RWPE1 (cell line): ENCODE measurements at regions not wholly inside any gene's neighbourhood (a gene's known extent, or its start where the extent isn't known, plus 50 kb on each side); places are given as distances from the start of the nearest gene placed in this dataset.

Experiments used
- CTCF ChIA-PET: fragments of 350-600 bp; sonication (Branson Sonifier 250); formaldehyde crosslinking; extraction: SDS; loops from one replicate; lab custom pipeline; 2021; lab: Yijun Ruan, JAX
- POLR2A ChIA-PET: fragments of 400-600 bp; formaldehyde crosslinking; extraction: SDS; loops from one replicate; lab custom pipeline; 2020; ENCODE audit warnings: antibody characterized with exemption; ENCODE audit not compliant: low non-redundant PET; lab: Yijun Ruan, JAX
- DNase-seq: peaks from one replicate; pipeline ENCODE4 v3.0.0; 2012; ENCODE audit warnings: low spot score
- H3K27ac ChIP-seq: fragments of 450-650 bp; 2 replicates; pipeline ENCODE4 v1.5.1; 2017
- TF ChIP-seq, protein P1 (sequence below): fragments of 450-650 bp; conservative IDR thresholded peaks from 2 replicates; pipeline ENCODE4 v1.5.1; 2017; ENCODE audit warnings: low read depth, mild to moderate bottlenecking

DNA sequence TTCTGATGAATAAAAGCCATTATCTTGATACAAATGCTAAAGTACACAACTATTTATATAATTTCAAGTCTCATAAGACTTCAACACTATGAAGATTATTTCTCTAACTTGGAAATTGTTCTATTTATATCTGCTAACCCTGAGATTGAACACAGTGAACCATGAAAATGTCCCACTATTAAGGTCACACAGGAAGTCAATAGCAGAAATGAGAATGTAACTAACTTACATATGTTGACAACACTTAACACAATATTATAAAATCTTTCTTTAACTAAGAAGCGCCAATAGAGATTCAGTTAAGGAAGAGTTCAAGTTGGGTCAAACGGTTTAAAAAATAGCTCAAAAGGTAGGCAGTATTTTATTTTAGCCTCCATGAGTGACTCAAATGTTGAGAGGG, 551.8 kb upstream of the CBLB start:
- TF ChIP-seq, protein P1, sequence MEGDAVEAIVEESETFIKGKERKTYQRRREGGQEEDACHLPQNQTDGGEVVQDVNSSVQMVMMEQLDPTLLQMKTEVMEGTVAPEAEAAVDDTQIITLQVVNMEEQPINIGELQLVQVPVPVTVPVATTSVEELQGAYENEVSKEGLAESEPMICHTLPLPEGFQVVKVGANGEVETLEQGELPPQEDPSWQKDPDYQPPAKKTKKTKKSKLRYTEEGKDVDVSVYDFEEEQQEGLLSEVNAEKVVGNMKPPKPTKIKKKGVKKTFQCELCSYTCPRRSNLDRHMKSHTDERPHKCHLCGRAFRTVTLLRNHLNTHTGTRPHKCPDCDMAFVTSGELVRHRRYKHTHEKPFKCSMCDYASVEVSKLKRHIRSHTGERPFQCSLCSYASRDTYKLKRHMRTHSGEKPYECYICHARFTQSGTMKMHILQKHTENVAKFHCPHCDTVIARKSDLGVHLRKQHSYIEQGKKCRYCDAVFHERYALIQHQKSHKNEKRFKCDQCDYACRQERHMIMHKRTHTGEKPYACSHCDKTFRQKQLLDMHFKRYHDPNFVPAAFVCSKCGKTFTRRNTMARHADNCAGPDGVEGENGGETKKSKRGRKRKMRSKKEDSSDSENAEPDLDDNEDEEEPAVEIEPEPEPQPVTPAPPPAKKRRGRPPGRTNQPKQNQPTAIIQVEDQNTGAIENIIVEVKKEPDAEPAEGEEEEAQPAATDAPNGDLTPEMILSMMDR: no peak
- CTCF ChIA-PET: no interaction called here
- DNase-seq: no peak
- no peak overlapping the region for H3K27ac ChIP-seq
- POLR2A ChIA-PET: no interaction called here

DNA sequence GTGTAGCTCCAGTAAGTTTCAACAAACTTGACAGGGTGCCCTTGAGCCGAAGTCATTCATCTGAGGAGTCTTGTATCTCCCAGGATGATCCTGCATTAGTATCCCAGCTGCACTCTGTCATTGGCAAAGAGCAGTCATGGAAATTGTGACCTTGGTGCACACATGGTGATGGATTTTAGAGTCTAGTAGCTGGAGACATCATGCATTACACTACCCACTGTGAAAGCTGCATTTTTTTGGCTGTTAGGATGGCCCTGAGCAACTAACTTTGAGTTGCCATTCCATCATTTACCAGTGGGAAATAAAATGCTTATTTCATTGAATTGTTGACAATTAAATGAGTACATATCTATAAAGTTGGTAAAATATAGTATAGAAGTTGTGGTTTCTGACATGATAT, 552.6 kb upstream of the CBLB start:
- no peak overlapping the region for H3K27ac ChIP-seq
- ChIA-PET POLR2A (no interaction called here), CTCF (no interaction called here)
- TF ChIP-seq, protein P1: no peak
- DNase-seq: no peak

DNA sequence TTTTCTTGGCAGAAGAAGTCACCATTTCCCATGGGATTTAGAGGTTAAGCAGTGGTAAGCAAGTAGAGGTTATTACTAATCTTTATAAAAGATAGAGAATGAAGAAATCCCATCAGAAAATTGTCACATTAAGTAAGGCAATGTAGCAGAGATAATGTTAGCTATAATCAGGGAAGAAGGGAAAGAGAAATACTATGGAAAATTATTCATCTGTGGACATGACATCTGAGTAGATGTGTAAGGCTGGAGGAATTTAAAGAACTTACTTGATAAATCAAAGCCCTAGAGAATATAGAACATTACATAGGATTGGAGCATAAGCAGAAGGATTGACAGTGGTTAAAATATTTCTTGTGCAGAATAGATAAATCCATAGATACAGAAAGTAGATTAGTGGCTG, 553.1 kb upstream of the CBLB start:
- H3K27ac ChIP-seq: no peak overlapping the region
- CTCF ChIA-PET: no interaction called here
- POLR2A ChIA-PET: no interaction called here
- DNase-seq: no peak
- TF ChIP-seq, protein P1: no peak

DNA sequence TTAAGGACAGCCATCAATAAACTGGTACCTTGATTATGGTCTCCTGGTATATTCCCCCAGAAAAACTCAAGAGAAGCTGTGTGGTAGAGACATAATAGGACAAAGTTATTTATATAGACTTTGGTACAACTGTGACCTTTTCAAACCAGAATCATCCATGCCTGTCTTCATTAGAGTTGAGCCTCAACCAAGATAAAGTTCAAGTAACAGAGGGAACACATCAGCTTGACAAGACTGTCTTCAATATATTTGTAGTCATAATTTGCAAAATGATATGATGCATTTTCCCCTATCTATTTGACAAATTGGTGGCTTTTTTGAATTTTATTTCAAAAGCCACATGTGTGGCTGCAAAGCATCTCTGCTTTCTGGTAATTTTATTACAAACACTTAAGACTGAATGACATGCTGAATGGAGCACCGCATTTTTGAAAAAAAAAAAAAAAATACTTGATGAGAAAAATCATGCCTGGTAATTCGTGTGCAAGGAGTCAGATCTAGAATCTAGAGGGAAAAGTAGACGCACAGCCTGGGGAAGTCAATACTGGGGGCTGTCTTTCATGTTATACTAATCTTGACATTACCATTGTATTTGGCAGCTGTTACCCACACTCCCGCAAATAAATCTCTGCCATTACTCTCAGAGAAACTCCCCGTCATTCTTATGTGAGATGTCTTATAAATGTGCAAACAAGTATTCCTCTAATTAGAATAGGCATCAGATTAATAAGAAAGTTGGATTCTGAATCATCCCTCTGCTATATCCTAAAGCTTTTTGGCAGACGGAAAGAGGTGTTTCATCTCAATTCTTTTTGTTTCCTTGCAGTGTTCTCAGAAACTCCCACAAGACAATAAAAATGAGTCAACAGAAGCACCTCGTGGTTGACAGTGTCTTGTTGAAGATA, 554.8 kb upstream of the CBLB start:
- TF ChIP-seq, protein P1: no peak
- no peak for DNase-seq
- ChIA-PET POLR2A (no interaction called here), CTCF (no interaction called here)
- H3K27ac ChIP-seq: no peak overlapping the region

DNA sequence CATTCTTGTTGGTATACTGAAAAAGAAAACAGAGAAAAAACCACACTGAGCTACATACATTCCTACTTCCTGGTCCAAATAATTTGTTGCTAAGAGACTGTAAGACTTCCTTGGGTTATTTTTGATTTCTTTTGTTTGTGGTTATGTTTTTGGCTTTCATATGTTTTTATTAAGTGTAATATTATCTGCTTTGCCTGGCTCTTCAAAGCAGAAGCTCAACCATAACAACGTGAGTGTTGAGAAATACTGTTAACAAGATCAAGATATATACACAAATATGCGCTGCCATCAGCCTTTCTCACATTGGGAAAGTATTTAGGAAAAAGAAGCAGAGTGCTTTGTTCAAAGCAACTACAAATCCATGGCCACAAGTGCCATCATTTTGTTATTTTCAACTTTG, 556.2 kb upstream of the CBLB start:
- POLR2A ChIA-PET: no interaction called here
- TF ChIP-seq, protein P1: no peak
- no peak for DNase-seq
- CTCF ChIA-PET: no interaction called here
- no peak overlapping the region for H3K27ac ChIP-seq

DNA sequence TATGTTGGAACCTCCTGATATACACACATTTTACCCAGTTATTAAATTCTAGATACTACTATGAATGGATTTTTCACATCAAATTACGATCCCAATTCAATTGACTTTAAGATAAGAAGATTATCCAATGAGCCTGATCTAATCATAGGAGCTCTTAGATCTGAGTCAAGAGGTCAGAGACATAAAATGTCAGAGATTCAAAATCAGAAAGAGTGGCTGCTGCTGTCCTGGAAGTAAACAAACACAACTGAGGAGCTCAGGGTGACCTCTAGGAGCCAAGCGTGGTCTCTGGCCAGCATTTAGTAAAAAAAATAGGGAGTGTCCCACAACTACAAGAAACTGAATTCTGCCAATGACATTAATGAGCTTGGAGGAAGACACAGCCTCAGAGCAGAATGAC, 557.1 kb upstream of the CBLB start:
- ChIA-PET POLR2A (no interaction called here), CTCF (no interaction called here)
- no peak overlapping the region for H3K27ac ChIP-seq
- no peak for DNase-seq
- TF ChIP-seq, protein P1: no peak
